ENCODE measurements at regions not wholly inside any gene's neighbourhood (a gene's known extent, or its start where the extent isn't known, plus 50 kb on each side); places are given as distances from the start of the nearest gene placed in this dataset.

DNA sequence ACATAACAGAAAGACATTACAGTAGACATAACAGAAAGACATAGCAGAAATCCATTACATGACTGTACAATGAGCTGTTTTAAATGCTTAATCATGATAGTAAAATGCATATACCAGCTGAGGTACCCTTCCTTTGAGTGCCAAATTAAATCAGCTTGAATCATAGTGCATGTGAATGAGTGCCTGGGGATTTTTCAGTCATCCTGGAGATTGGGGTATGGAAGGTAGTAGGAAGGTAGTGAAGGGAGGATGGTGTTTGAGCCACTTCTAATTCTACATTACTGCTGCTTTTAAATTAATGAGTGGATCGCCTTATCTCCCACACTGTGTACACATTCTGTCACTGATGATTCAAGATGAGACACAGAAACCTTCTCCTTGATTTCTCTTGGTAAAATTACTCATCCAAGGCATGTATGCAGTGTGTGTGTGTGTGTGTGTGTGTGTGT is 534.2 kb downstream of the LRFN5 start:
- no peak for DNase-seq (ENCODE audit: low read depth in 2 of 2)

DNA sequence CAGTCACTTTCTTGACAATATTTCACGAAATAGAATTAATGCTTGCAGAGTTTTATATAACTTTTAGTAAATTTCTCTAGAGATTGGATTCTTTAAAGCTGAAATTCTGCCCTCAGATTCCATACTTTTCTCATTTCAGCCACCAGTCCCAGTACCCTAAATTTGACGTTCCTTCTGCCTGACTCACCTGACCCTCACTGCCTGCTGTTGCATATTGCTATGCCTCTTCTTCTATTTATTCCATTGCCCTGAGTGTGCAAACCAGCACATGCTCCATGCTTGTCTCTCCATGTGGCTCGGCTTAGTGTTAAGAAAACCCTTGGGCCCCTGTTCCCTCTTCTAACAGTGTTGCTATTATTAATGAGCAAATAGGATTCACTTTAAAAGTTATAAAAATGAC is 533.3 kb downstream of the LRFN5 start:
- no peak for DNase-seq (ENCODE audit: low read depth in 2 of 2)

- DNase-seq (ENCODE audit: low read depth in 2 of 2) = no peak
Measured at GRCh38 chr14:42138406-42138805, 531.7 kb downstream of the LRFN5 start.

- DNase-seq (ENCODE audit: low read depth in 2 of 2) = no peak
Measured at GRCh38 chr14:42130815-42131214, 524.1 kb downstream of the LRFN5 start.

DNA sequence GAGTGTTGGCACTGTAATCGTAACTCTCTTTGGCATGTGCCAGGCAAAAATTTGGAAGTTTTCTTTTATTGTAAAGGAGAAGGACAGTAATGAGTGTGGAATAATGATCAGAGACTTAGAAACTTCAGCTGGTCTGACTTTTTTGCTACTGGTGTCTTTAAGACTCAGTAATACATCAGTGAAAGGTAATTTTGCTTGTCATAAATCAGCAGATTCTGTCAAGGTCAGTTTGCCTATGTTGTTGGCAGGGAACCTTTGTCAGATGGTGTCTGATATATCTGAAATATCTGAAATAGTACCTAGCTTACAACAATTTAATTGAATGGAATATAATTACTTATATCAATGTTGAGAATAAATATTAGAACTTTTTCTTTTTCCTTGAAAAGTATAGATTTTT is 516.9 kb downstream of the LRFN5 start:
- no peak for DNase-seq (ENCODE audit: low read depth in 2 of 2)

- DNase-seq (ENCODE audit: low read depth in 2 of 2) = no peak
Measured at GRCh38 chr14:42113358-42114069, 506.8 kb downstream of the LRFN5 start.

- no peak for DNase-seq (ENCODE audit: low read depth in 2 of 2)
Measured at GRCh38 chr14:42112108-42112507, 505.4 kb downstream of the LRFN5 start.

GRCh38 chr14:42111355-42111754 is 504.7 kb downstream of the LRFN5 start:
- no peak for DNase-seq (ENCODE audit: low read depth in 2 of 2)

DNA sequence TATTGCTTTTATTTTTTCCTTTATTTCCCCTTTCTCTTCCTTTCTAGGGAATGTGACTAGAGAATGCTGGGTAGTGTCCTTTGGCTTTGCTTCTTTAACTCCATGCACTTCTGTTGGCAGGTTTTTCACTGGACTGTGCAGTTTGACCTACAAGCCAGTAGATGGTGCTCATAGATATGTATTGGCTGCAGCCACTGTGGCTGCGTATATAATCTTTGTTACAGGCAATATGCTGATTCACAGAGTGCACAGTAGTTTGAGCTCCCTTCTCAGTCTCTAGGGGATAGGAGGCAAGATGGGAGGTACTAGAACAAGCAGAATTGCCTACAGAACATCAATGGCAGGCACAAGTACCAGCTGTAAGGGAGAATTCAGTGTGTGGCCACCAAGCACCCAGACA is 503.5 kb downstream of the LRFN5 start:
- no peak for DNase-seq (ENCODE audit: low read depth in 2 of 2)

GRCh38 chr14:42095155-42095554 is 488.5 kb downstream of the LRFN5 start:
- DNase-seq (ENCODE audit: low read depth in 2 of 2) = no peak

DNA sequence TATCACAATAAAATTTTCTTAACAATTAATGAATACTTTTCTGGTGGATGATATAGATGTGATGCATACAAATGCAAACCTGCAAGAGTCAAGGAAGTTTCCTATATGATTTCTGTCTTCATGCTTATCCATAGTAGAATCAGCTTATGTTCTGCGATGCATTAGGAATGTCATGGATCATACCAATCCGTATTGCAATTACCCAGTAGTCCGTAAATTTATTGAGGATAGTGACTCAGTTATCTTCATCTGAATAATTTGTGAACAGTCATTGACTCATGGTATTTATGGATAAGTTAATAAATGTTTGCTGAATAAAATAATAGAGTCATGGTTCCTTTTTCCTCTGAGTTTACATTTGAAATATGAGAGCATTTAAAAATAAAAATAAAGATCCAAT is 483.4 kb downstream of the LRFN5 start:
- DNase-seq (ENCODE audit: low read depth in 2 of 2) = no peak

GRCh38 chr14:42079911-42080310 is 473.2 kb downstream of the LRFN5 start:
- DNase-seq (ENCODE audit: low read depth in 2 of 2) = no peak

DNA sequence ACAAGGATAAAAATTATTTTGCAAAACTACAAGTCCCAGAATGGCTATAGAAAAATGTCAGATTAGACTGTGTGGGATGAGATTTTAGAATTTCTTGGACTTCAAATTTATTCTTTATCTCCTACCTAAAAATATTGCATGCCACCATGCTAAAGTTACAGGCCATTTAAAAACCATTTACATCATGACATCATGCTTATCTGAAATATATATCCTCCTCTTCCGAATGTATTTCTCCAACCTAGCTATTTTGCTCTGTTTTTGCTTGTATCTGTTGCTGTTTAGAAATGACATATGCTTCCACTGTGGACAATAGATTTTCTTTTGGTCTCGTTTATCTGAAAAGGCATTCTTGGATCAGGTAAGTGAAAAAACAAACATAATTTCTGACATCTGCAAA is 471.7 kb downstream of the LRFN5 start:
- DNase-seq (ENCODE audit: low read depth in 2 of 2) = no peak

- DNase-seq (ENCODE audit: low read depth in 2 of 2) = no peak
Measured at GRCh38 chr14:42070031-42070430, 463.4 kb downstream of the LRFN5 start.

DNA sequence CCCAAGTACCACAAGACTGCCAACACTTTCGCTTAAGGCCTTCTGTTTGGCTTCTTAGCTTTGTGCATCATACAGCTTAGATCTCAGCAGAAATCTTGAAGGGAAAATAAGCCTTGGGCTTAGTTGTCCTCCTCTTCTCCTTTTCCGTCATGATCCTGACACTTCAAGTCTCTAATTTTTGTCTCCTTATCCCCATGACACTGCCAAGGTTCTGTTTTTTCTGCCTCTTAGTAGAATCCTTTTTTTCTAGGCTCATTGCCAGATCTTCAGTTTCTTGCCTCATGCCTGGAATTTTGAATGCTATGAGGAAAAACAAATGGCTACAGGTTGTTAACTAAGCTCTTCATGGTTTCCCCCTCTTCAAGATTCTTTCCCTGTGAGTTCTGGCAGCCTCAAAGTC is 450.4 kb downstream of the LRFN5 start:
- no peak for DNase-seq (ENCODE audit: low read depth in 2 of 2)

DNA sequence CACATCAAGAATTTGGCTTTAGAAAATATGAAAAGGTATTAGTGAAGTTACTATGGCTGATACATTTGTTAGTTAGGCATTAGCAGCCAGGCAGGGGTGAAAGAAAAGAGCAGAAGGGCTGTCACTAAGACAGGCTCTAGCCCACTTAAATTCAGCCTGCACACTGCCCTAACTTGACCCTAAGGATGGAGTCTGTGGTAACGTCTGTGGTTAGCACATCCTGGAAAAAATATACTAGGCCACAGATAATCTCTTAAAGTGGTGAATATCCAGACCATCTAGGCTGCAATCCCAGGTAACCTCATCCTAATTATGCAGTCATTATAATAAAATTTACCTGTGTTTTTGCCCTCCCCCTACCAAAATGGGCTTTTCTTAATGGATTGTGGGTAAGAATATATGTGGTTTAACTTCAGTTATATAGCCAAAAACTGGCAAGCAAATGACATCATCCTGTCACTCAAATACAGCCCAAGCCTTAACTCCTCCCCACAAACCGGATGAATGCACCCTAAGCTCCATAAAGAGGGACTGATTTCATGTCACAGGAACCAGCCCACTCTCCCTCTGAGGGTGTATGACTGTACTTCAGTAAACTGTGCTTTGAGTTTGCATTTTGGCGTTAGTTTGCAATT is 440.9 kb downstream of the LRFN5 start:
- DNase-seq (ENCODE audit: low read depth in 2 of 2) = no peak

- DNase-seq (ENCODE audit: low read depth in 2 of 2) = no peak
Measured at GRCh38 chr14:42045383-42045782, 438.7 kb downstream of the LRFN5 start.

- DNase-seq (ENCODE audit: low read depth in 2 of 2) = no peak
Measured at GRCh38 chr14:42028607-42029006, 421.9 kb downstream of the LRFN5 start.

GRCh38 chr14:42027271-42027670 is 420.6 kb downstream of the LRFN5 start:
- no peak for DNase-seq (ENCODE audit: low read depth in 2 of 2)

- DNase-seq (ENCODE audit: low read depth in 2 of 2) = no peak
Measured at GRCh38 chr14:42023452-42023851, 416.8 kb downstream of the LRFN5 start.

DNA sequence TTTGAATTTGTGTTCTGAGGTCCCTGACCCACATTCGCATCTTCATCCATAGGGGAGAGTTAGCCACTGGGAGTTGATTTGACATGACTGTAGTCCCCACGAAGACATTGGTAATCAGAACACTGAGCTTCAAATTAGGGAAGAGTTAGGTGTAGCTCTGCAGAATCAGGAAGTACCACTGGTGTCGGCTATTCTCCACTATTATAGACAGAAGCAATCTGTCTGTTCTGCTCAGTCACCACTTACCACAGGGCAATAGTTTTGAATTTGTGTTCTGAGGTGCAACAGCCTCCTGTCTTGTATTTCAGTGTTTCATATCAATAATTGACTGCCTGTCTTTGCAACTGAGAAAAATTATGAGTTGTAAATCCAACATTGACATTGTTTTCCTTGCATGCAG is 407.6 kb downstream of the LRFN5 start:
- no peak for DNase-seq (ENCODE audit: low read depth in 2 of 2)

DNA sequence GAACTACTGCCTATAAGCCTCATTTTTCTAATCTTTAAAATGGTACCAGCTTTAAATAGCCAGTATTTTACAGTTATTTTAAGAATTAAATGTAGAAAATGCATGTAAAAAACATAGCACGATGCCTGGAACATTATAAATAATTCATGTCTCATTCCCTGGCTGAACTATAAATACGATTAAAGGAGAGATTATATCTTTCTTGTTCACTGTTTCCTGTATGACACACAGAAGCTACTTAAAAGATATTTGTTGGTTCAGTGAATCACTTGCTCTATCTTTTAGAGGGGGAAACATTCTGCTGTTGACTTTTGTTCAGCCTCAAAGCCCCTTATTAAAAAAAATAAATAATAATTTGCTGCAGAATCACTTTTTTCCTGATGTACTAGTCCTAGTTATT is 406.9 kb downstream of the LRFN5 start:
- DNase-seq (ENCODE audit: low read depth in 2 of 2) = no peak

GRCh38 chr14:42013153-42013552 is 406.5 kb downstream of the LRFN5 start:
- DNase-seq (ENCODE audit: low read depth in 2 of 2) = no peak

- no peak for DNase-seq (ENCODE audit: low read depth in 2 of 2)
Measured at GRCh38 chr14:42011221-42011620, 404.5 kb downstream of the LRFN5 start.

Data from activated CD4-positive, alpha-beta T cell treated with anti-CD3 and anti-CD28 coated beads for 24 hours (primary cell).